GM12864 (cell line): ENCODE measurements at regions not wholly inside any gene's neighbourhood (a gene's known extent, or its start where the extent isn't known, plus 50 kb on each side); places are given as distances from the start of the nearest gene placed in this dataset.

Experiments
- DNase-seq: peaks from one replicate; pipeline ENCODE4 v3.0.0-alpha.2; 2011; ENCODE audit warnings: low read depth
- H3K4me3 ChIP-seq: 2 replicates; pipeline ENCODE4 v1.5.1; 2011; ENCODE audit warnings: mild to moderate bottlenecking, low read depth, low read length, control low read depth
- CTCF ChIP-seq: IDR thresholded peaks from 2 replicates; pipeline ENCODE4 v1.5.1; 2011; ENCODE audit warnings: low read depth, mild to moderate bottlenecking, moderate library complexity, low read length, control low read depth, inconsistent platforms; ENCODE audit errors: missing control alignments

- no peak overlapping the region for H3K4me3 ChIP-seq
- TF ChIP-seq CTCF, result no peak
- DNase-seq, result no peak
Measured at GRCh38 chr6:69623357-69623756, 173.5 kb downstream of the LMBRD1 start.

GRCh38 chr6:69622924-69623323, 173.9 kb downstream of the LMBRD1 start:
- no peak for DNase-seq
- no peak for TF ChIP-seq CTCF
- H3K4me3 ChIP-seq, result no peak overlapping the region

GRCh38 chr6:69622230-69622629, 174.6 kb downstream of the LMBRD1 start:
- DNase-seq, result no peak
- TF ChIP-seq CTCF, result no peak
- no peak overlapping the region for H3K4me3 ChIP-seq

- no peak for TF ChIP-seq CTCF
- DNase-seq, result no peak
- no peak overlapping the region for H3K4me3 ChIP-seq
Measured at GRCh38 chr6:69617163-69617562, 179.6 kb downstream of the LMBRD1 start.

- no peak for DNase-seq
- TF ChIP-seq CTCF, result no peak
- no peak overlapping the region for H3K4me3 ChIP-seq
Measured at GRCh38 chr6:69609836-69610472, 186.9 kb downstream of the LMBRD1 start.

GRCh38 chr6:69601132-69601531, 195.7 kb downstream of the LMBRD1 start:
- DNase-seq, result no peak
- no peak overlapping the region for H3K4me3 ChIP-seq
- TF ChIP-seq CTCF, result no peak

GRCh38 chr6:69594405-69594804, 202.4 kb downstream of the LMBRD1 start:
- DNase-seq, result no peak
- no peak overlapping the region for H3K4me3 ChIP-seq
- no peak for TF ChIP-seq CTCF
